Ectodermal cell (in vitro differentiated cells): ENCODE measurements at regions not wholly inside any gene's neighbourhood (a gene's known extent, or its start where the extent isn't known, plus 50 kb on each side); places are given as distances from the start of the nearest gene placed in this dataset.

Source experiments
- H3K27ac ChIP-seq: 2 replicates; pipeline ENCODE4 v1.7.0; 2013; ENCODE audit warnings: mild to moderate bottlenecking, low read depth, low read length; ENCODE audit not compliant: insufficient read depth, poor library complexity, severe bottlenecking
- H3K27me3 ChIP-seq: 2 replicates; pipeline ENCODE4 v1.7.0; 2013; ENCODE audit warnings: mild to moderate bottlenecking, low read length; ENCODE audit not compliant: insufficient read depth, control insufficient read depth, poor library complexity, severe bottlenecking
- H3K36me3 ChIP-seq: one replicate; pipeline ENCODE4 v1.7.0; 2013; ENCODE audit warnings: low read length; ENCODE audit not compliant: control insufficient read depth, insufficient read depth
- H3K4me1 ChIP-seq: one replicate; pipeline ENCODE4 v1.7.0; 2013; ENCODE audit warnings: low read length; ENCODE audit not compliant: control insufficient read depth, insufficient read depth
- H3K4me3 ChIP-seq: 2 replicates; pipeline ENCODE4 v1.7.0; 2013; ENCODE audit warnings: low read depth, low read length, control low read depth; ENCODE audit not compliant: insufficient read depth
- H3K9me3 ChIP-seq: 2 replicates; pipeline ENCODE4 v1.7.0; 2013; ENCODE audit warnings: mild to moderate bottlenecking, low read length, moderate library complexity; ENCODE audit not compliant: control insufficient read depth
- WGBS, 2 experiments: methylation state at CpG; one replicate each; pipeline ENCODE4 v1.1.7; 2013; ENCODE audit warnings: missing lambda C conversion rate in 2 of 2; 5-methylcytosine and 5-hydroxymethylcytosine counted together

- no peaks in the 10 kb centered on the region for H3K36me3 ChIP-seq
- H3K4me3 ChIP-seq: no peak overlapping the region
- no peaks in the 10 kb centered on the region for H3K27me3 ChIP-seq
- 93 to 98% methylated on average over 4 to 5 of the region's 5 CpGs for WGBS, 2 experiments
- no peaks in the 10 kb centered on the region for H3K9me3 ChIP-seq
- H3K4me1 ChIP-seq: no peaks in the 10 kb centered on the region
- no peak overlapping the region for H3K27ac ChIP-seq
Observed at GRCh38 chr19:31742249-31742648, 393.0 kb upstream of the TSHZ3 start.

DNA sequence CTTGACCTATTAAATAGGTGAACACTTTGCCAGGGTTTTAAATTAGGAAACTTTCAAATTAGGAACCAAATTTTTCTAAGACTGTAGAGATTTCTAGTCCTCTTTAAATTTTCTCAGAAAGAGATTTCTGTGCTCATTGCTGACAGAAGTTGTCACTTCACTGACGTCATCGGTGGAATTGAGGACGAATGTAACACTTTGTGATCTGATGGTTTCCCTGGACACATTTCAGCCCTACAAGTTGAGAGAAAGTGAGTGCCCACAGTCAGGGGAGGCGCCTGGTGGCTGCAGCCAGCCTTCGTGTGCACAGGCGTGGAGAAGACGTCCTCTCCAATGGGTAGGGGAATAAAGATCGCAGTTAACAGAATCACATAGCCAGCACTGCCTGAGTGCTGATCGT lies 396.5 kb upstream of the TSHZ3 start:
- Histone ChIP-seq H3K4me3 (no peak overlapping the region), H3K36me3 (no peaks in the 10 kb centered on the region), H3K4me1 (no peaks in the 10 kb centered on the region), H3K27me3 (no peaks in the 10 kb centered on the region), H3K27ac (no peak overlapping the region), H3K9me3 (no peaks in the 10 kb centered on the region)
- WGBS, 2 experiments: 91 to 92% methylated on average over 9 of the region's 9 CpGs

GRCh38 chr19:31749231-31749630 lies 400.0 kb upstream of the TSHZ3 start:
- Histone ChIP-seq H3K27ac (no peak overlapping the region), H3K4me1 (no peaks in the 10 kb centered on the region), H3K9me3 (peaks cover 2% of the 10 kb centered on the region), H3K4me3 (no peak overlapping the region), H3K36me3 (no peaks in the 10 kb centered on the region), H3K27me3 (no peaks in the 10 kb centered on the region)
- WGBS, 2 experiments: 94 to 95% methylated on average over 8 of the region's 8 CpGs

DNA sequence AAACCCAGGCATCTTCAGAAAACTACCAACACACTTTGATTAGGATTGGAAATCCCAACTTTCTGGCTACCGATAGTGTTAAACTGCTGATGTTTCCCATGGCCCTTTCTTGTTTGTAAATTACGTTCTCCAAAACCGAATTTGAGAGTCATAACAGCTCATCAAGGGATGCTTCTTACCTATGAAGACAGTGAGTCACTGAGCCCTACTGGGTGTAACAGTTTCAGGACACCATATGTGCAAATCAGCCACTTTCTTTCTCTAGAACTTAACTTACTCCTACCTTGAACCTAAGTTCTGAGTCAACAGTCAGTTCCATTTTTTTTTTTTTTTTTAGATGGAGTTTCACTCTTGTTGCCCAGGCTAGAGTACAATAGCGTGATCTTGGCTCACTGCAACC lies 410.1 kb upstream of the TSHZ3 start:
- H3K36me3 ChIP-seq: no peaks in the 10 kb centered on the region
- WGBS, 2 experiments: 91 to 94% methylated on average over 4 of the region's 4 CpGs

DNA sequence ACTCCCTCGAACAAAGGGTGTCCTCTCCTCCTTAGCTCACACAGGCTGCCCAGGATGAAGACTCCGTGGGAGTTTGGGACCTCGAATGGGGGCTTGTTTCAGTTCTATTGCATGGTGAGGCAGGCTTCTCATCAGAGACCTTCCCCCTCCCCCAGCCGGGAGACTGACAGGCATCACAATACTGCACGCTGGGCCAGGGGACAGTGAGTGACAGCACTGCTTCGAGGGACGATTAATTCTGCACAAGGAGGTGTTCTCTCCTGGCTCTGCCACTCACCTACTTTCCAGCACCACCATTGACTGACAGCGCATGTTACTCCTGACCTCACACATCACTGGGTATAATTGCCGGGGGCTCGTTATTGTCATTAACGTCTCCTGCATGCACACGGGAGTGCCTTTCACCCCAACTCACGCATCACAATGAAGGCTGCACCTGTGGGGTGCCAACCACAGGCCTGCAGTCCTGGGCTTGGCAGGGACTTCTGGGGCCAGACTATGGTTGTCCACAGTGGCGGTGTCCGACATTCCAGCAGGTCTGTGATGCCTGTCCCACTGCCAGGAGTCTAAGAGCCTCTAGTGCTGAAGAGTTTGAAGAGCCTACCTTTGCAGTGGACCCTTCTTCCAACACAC lies 412.2 kb upstream of the TSHZ3 start:
- no peak overlapping the region for H3K27ac ChIP-seq
- 47 to 51% methylated on average over 15 of the region's 15 CpGs for WGBS, 2 experiments
- no peaks in the 10 kb centered on the region for H3K4me1 ChIP-seq
- no peaks in the 10 kb centered on the region for H3K9me3 ChIP-seq
- H3K27me3 ChIP-seq: no peaks in the 10 kb centered on the region
- H3K36me3 ChIP-seq: no peaks in the 10 kb centered on the region
- no peak overlapping the region for H3K4me3 ChIP-seq

More for the DNA sequence above, 410.1 kb upstream of the TSHZ3 start:
- no peak overlapping the region for H3K27ac ChIP-seq
- H3K4me1 ChIP-seq: no peaks in the 10 kb centered on the region
- no peak overlapping the region for H3K4me3 ChIP-seq
- H3K27me3 ChIP-seq: no peaks in the 10 kb centered on the region
- no peaks in the 10 kb centered on the region for H3K9me3 ChIP-seq

- Histone ChIP-seq H3K27me3 (no peaks in the 10 kb centered on the region), H3K9me3 (no peaks in the 10 kb centered on the region), H3K36me3 (no peaks in the 10 kb centered on the region), H3K4me3 (no peak overlapping the region), H3K27ac (no peak overlapping the region), H3K4me1 (no peaks in the 10 kb centered on the region)
- WGBS, 2 experiments: 90 to 92% methylated on average over 4 of the region's 4 CpGs
Observed at GRCh38 chr19:31770223-31770622, 421.0 kb upstream of the TSHZ3 start.

DNA sequence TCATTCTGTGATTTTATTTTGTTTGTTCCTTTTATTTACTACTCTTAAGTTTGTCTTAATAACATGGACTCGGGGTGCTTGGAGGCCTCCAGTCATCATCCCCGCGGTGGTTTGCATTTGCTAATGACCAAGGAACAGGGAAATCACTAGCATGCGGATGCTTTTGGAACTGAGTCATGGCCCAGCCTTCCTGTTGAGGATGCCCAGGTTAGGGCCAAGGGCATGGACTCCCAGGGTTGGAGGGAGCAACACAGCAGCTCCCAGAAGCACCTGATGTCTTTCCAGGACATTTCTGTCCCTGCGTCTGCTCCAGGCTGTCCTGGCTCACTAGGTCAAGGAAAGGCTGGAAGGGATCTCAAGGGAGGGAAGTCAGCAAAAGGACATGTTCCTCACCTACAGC lies 423.7 kb upstream of the TSHZ3 start:
- no peaks in the 10 kb centered on the region for H3K9me3 ChIP-seq
- H3K4me1 ChIP-seq: no peaks in the 10 kb centered on the region
- H3K27me3 ChIP-seq: no peaks in the 10 kb centered on the region
- H3K27ac ChIP-seq: no peak overlapping the region
- H3K4me3 ChIP-seq: no peak overlapping the region
- 70 to 72% methylated on average over 5 of the region's 5 CpGs for WGBS, 2 experiments
- no peaks in the 10 kb centered on the region for H3K36me3 ChIP-seq

DNA sequence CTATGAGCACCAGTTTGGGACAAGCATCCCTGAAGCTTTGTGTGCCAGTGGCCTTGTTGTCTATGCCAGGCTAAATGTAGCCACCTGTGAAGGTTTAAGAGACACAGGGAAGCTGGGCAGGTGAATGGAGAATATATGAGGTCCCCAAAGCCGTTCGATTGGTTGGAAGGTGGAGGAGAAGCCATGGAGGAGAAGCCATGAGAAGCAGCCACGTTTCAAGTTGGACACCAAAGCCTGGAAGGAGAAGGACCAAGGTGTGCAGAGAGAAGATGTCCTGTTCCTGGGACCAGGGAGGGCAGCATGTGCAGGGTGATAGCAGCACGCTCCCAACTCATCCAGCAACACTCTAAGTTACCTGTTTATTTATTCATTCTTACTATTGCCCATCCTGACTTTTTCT lies 432.3 kb upstream of the TSHZ3 start:
- H3K27ac ChIP-seq: no peak overlapping the region
- no peaks in the 10 kb centered on the region for H3K36me3 ChIP-seq
- no peaks in the 10 kb centered on the region for H3K9me3 ChIP-seq
- H3K4me3 ChIP-seq: no peak overlapping the region
- WGBS, 2 experiments: 91 to 93% methylated on average over 4 of the region's 4 CpGs
- no peaks in the 10 kb centered on the region for H3K27me3 ChIP-seq
- H3K4me1 ChIP-seq: peaks cover 19% of the 10 kb centered on the region

DNA sequence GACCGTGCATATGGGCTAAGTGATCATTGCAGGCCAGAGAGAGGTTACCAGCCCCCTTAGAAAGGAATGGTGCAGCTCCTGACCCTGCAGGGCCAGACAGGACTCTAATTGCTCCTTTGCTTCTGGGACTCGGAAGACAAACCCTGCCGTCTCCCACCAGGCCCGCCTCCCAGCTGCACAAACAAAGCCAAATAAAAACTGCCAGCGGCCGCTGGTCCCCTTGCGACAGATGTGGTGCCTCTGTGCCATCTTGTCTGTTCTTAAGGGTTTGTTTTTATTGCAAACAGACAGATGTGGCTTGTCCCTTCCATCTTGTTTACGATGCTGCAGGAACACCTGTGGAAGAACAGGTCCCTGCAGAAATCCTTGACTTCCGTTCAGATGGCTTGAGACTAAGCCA lies 434.4 kb upstream of the TSHZ3 start:
- Histone ChIP-seq H3K27ac (no peak overlapping the region), H3K4me3 (no peak overlapping the region), H3K36me3 (no peaks in the 10 kb centered on the region), H3K27me3 (no peaks in the 10 kb centered on the region), H3K4me1 (peaks cover 19% of the 10 kb centered on the region), H3K9me3 (no peaks in the 10 kb centered on the region)
- 66 to 67% methylated on average over 9 of the region's 9 CpGs for WGBS, 2 experiments

DNA sequence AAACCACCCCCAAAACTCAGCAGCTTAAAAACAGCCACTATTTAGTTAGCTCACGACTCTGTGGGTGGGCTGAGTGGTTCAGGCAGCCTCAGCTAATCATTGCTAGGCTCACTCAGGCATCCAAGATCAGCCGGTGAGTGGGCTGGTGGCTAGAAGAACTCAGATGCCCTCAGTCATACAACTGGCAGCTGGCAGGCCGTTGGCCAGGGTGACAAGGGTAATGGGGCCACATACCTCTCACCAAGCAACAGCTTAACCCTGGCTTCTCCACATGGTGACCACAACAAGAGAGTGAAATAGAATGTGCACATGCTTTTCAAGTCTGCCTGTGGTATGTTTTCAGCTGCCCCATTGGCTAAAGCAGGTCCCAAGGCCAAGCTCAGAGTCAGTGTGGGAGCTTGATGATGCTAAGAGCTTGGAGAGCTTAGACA lies 435.4 kb upstream of the TSHZ3 start:
- Histone ChIP-seq H3K27ac (no peak overlapping the region), H3K4me3 (no peak overlapping the region), H3K27me3 (no peaks in the 10 kb centered on the region), H3K4me1 (peaks cover 19% of the 10 kb centered on the region), H3K36me3 (no peaks in the 10 kb centered on the region), H3K9me3 (no peaks in the 10 kb centered on the region)
- 64 to 76% methylated on average over 3 of the region's 3 CpGs for WGBS, 2 experiments

DNA sequence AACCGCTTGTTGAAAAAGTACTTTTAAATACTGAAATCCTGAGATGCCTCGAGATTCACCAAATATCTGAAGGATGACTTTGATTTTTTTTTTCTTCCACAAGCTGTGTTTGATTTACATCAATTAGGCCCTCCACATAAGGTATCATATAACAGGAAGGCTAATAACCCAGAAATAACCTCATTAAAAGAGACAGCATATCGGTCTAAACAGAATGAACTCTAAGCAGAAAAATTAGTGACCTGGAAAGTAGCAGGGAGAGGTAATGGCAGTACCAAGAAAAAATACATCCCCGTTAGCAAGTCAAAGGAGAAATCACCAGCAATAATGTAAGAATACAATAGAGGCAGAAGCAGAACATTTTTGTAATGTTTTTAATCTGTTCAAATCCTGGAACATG lies 452.4 kb upstream of the TSHZ3 start:
- no peaks in the 10 kb centered on the region for H3K27me3 ChIP-seq
- H3K9me3 ChIP-seq: no peaks in the 10 kb centered on the region
- no peak overlapping the region for H3K27ac ChIP-seq
- H3K4me3 ChIP-seq: no peak overlapping the region
- H3K36me3 ChIP-seq: no peaks in the 10 kb centered on the region
- H3K4me1 ChIP-seq: no peaks in the 10 kb centered on the region
- WGBS, 2 experiments: 91% methylated on average over 4 of the region's 4 CpGs
